Endometrium (tissue), 2 donors: ENCODE measurements at regions not wholly inside any gene's neighbourhood (a gene's known extent, or its start where the extent isn't known, plus 50 kb on each side); places are given as distances from the start of the nearest gene placed in this dataset.

Experiments
- FAIRE-seq: peaks from 2 replicates; lab custom pipeline; 2012; peaks lifted over from hg19 to GRCh38; lab: Jason Lieb, UNC
- donor health status: control.
- donor health status: control.

DNA sequence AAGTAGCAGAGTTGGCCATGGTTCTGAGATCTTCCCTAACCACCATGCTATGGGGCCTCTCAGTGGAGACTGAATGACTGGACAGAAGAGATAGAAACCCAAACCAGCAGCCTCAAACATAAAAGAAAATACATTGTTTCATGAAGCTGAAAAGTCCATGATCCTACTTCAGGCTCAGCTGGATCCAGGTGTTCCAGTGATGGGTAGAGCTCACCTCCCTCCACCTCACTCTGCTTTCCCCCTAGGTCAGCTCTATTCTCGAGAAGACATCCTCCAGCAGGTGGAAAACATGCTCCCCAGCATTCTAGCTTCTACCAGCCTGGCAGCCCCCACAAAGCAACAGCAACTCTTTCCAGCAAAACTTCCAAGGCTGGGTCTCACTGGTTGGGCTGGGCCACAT, 132.1 kb downstream of the OAT start:
- no peak for FAIRE-seq

DNA sequence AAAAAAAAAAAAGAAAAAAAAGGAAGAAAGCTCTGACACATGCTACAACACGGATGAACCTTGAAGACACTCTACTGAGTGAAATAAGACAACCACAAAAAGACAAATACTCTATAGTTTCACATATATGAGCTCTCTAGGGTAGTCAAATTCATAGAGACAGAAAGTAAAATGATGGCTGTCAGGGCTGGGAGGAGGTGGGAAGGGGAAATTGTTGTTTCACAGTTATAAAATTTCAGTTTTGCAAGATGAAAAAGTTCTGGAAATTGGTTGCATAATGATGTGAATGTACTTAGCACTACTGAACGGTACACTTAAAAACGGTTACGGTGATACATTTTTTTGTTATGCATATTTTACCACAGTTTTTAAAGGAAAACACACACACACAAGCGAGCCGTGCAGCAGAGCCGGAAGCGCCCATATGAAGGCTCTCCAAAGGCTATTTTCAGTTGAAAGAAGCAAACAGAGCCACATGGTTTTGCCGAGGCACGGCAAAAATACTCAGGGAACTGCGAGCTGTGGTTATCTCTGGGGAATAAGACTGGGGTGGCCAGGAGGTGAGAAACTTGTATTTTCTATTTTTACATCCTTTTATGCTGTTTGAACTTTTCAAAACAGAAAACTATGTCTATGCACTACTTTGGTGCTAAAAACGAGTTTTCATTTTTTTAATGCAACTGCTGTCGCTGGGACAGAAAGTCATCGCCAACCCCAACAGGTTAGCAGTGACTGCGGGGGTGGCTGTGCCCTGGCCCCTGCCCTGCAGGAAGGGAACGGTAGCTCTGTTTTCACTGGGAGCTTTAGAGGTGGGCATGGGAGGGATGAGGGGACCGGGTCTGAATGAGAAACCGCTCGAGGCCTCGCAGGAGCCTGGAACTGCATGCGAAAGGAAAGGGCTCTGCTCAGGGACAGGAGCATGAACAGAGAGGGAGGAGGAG, 132.9 kb downstream of the OAT start:
- no peak for FAIRE-seq

DNA sequence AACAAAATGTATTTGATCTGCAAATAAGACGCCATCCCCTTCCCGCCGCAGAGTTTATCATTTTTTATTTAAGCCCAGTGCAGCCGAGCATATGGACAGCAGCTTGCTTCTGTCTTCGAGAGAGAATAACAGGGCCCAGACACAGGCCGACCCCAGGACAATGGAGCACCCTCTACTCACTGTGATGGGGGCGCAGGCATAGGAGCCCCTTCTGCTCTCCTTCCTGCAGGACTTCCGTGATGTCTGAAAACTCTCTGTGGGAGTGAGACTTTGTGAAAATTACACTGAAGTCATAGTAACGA, 134.8 kb downstream of the OAT start:
- no peak for FAIRE-seq

DNA sequence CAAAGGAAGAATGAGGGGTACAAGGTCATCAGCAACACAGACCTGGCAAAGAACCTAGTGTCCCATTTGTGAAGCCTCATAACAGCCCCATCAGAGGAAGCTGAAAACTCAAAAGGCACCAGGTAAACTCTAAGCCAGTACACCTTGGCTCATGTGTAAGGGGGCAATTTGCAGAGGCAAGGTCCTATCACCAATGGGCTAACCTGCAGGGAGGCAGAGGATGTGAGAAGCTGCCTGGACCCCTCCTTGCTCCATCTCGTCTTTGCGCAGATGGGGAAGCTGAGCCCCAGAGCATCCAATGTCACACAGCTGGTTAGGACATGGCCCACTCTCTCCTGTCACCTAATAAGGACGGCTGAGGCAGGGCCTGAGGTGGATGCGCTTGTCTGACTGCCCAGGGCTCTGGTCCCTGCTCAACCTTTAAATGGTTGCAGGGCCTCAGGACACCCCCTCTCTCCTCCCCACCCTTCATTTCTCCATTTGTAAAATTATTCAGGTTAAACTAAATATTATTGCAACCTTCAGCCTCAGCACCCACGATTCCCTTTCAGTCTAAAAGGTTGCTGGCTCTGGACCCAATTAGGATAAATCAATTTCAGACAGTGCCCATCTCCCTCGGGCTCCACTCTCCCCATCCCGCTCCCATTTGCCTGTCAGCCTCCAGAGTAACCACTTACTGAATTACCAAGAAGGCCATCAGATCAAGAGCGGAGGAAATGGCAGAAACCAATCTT, 135.3 kb downstream of the OAT start:
- FAIRE-seq = no peak

DNA sequence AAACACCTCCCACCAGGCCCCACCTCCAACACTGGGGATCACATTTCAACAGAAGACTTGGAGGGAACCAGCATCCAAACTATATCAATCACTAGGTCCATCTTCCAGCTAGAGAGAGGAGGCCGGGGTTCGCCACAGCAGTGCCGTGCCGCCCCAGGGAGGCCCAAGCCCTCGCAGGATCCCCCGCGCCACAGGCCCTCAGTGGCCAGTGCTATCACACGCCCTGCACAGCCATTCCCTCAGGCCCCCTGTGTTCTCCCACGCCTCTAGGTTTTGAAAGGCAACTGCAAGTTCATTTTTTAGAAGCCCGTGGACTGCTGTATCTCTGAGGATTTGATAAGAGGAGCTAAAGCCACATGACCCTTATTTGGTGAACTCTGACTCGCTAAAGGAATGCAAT, 136.4 kb downstream of the OAT start:
- FAIRE-seq = no peak

DNA sequence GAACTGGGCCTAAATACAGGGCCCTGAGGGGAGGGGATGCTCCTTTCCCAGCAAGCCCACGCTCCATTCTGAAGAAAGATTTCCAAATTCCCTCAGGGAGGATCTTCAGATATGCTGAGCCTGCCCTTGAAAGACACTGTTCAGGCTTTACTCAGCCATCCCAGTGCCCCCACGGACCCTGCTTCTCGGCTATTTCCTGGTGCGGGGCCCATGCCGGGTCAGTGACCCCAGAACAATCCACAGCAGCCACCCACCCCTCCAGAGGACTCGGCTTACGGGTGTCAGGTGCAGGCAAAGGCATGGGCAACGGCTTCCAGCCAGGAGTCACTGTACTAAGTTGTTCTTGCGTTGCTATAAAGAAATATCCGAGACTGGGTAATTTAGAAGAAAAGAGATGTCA, 137.1 kb downstream of the OAT start:
- no peak for FAIRE-seq

DNA sequence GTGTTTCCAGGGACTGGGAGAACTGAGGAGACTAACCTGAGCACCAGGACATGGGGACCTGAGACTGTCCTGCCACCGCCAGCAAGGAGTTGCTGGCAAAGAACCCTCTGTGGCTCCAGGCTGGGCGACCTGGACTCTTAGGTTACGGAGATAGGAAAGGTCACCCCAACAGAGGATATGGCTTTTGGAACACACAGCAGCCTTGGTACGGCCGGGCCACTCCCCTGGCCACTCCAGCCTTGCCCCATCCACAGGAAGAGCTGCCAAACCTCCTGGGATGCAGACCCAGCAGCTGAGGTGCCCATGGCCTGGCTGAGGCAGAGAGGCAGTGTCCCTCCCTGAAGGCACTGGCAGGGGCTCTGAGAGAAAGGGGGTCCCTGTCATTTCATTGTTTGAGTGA, 137.8 kb downstream of the OAT start:
- no peak for FAIRE-seq

DNA sequence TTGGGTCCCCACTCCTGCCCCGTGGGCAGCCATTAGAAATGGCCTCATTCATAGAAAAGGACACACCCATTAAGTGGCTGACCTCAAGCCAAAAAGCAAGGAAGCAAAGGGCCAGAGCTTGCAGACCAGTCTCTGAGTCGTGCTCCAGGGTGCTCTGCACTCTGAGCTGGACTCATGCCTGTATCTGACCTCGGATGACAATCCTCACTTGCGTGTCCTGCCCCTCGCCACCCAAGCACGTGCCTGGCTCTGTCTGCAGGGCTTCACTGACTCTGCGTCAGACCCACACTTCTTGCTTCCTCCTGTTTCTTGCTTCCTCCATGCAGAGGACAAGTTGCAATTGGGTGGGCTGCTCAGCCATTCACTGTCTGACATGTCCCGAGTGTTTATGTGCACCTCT, 138.8 kb downstream of the OAT start:
- no peak for FAIRE-seq

DNA sequence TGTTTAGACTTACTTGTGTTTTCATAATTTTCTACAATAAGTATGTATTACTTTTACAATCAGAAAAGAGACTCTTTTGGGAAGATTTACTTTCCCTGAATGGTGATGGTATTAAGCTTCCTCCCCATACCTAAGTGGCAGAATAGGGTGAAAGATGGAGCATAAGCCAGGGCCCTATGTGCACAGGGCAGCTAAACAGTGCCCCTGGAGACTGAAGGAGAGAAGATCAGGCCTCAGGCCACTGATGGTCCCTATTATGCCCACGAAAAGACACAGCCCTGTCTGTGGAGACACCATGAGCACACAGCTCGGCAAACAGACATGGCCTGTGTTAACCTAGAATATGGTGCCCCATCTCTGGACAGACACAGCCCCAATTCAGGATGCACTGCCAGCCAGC, 139.4 kb downstream of the OAT start:
- no peak for FAIRE-seq

DNA sequence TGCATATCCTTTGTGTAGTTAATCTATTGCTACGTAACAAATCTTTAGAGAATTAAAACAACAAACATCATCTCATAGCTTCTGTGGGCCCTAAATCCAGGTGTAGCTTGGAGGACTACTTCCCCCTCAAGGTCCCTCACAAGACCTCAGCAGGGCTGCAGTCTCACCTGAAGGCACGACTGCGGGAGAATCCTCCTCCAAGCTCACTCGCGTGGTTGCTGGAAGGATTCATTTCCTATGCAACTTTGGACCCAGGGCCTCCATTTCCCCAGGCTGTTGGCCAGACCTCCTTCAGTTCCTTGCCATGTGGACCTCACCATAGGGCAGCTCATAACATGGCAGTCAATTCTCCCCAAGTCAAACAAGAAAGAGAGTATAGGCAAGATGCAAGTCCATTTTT, 140.4 kb downstream of the OAT start:
- no peak for FAIRE-seq

DNA sequence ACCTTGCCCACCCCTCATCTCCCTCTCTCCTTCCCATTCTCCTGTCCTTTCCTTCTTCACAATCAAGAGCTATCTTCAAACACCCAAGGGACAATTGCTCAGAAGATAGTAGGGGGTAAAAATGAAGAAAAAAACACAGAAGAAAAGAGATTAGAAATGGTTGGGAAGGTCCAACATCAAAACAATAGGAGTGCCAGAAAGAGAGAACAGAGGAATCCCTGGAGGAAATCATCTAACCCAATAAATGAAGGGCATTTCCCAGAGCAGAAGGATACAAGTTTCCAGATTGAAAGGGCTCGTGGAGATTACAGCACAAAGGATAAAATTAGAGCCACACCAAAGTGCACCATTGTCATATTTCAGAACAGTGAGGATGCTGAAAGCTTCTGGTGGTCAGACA, 145.6 kb downstream of the OAT start:
- FAIRE-seq = no peak

DNA sequence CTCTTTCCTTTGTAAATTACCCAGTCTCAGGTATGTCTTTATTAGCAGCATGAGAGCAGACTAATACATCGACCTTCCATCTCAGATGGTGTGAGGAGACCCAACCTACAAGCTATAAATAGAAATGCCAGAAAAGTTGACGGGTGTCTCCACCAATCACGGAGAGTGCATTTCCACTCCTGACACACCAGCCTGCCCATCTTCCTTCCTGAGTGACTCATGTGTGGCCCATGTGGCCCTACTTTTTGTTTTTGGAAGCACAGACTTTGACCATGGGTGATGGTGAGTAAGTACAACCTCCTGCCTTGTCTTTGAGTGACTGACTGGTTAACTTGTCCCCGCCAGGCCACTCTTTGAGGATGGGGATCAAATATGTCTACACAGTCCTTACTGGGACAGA, 147.0 kb downstream of the OAT start:
- FAIRE-seq = no peak

DNA sequence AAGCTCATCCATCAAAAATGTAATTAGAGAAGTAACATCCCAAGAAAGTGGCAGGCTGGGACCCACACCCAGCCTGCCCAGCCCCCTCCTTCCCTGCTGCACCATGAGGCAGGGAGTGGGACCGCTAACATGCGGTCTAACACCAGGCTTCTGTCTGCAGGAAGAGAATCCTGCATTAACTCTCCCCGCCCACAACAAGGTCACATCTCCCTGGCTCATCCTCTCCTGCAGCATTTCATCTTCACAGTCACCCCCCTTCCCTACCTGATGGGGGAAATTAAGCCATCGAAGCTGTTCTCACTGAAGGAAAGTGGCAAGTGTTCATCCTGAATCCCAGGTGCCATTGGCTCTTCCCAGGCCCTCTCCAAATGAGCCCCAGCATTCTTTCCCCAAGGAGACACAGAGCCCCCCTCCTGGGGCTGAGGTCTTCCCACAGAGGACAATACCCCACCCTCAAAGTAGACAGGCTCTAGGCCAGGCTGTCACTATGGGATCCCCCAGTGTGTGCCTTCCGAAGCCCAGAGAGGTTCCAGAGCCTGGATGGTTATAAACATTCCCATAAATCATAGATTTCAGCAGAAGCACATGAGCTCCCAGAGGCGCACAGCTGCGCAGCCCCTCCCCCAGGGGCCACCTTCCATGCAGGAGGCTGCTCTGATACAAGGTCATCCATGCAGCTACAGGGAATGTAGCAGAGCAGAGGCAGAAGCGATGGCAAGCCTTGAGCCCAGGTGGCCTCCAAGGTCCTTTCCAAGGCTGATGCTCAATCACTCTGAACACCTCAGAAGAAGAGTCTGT, 148.0 kb downstream of the OAT start:
- FAIRE-seq = no peak

DNA sequence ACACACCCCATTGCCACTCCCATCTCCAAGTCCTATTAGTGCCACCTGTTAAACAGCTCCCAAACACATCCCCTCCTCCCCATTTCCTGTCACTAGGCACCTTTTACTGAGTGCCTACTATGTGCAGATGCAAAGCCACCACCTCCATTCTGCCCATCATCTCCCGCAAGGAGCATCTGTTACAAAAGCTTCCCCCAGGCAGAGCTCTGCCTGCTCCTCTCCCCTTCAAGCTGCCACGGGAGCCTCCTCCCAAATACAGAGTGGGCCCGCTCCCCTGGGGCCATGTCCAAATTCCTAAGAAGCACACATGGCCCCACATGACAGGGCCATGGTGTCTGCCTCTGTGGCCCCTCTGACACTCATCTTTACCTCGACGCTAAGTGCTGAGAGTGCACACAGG, 149.7 kb downstream of the OAT start:
- FAIRE-seq = no peak

DNA sequence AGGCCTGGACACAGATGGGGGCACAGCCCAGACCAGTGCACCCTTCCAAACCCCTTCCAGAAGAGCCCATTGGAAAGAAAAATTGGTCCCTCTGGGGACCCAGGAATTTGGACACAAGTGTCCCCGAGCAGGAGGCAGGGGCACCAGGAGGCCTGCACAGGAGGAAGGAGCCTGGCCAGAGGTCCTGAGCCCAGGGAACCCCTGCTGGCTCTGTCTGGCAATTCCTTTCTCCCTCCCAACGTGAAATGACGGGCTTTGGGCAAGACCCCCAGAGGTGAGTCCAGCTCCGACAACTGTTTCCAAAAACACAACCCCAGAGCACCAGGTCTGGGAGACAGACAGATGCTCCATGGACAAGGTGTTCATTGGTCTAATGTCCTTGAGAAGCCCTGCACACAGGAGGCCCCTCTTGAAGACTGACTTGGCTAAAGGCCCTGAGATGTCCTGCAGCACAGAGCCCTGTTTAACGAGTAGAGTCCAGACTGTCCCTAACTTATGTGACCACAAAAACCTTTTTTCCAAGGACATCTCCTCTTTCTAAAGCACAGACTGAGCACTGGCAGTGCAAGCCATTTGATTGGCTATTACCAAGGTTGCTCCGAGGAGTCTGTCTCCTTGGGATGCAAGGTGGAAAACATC, 150.7 kb downstream of the OAT start:
- no peak for FAIRE-seq

DNA sequence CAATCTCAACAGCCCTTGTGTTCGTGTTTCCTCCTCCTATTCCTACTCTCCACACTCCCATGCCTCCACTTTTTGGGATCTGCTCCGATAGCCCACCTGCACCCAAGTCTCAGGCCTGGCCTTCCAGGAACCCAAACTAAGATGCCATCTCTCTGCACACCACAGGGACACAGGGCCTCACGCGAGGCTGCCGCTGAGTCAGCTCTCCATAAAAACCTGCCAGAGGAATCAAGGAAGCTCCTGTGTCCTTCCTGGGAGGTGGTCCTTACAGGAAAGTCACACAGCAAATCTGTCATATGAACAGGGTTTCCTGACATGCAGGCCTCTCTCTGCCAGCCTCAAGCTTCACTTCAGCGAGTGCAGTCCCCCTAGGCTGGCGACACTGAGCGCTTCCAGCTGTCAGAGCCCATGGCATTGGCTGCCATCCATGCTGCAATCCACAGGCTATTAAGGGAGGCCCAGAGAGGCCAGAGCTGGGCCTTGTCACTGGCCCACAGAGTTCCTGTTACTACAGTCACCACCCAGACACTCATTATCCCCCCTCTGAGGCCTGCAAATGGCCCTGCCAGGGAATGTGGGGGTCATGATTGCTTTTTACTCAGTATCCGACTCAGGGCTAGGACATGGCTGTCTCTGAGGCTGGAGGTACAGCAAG, 151.4 kb downstream of the OAT start:
- FAIRE-seq = no peak

DNA sequence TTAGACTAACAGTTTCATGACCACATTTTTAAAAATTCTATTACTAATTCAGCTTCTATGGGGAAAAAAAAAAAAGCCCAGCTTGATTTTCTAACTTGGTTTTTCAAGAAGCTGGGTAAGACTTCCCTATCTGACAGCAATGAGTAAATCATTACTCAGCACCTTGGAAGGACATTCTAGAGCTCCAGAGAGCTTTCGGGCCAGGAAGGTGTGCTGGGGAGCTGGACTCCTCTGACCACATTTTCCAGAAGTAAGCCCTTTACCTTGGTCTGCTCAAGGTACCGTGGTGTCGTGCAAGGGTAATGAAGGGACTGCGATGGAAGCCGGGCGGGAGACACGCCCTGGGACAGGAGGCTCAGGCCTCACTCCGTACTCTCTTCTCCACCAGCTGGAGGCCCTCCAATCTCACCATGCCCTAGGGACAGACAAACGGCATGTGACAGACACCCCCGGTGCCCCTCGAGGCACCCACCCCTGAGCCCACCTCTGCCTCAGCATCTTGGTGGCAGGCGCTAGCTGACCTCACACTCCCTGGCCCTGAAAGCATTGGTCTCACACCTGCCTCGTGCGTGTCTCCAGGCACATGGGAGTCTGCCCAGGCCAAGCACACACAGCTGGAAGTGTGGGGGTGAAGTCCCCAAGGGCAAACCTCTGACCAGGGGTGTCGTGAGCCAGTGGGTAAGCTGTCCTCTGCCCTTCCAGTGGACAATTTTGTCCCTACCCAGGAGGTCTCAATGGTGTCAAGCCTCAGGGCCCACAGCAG, 152.1 kb downstream of the OAT start:
- no peak for FAIRE-seq

DNA sequence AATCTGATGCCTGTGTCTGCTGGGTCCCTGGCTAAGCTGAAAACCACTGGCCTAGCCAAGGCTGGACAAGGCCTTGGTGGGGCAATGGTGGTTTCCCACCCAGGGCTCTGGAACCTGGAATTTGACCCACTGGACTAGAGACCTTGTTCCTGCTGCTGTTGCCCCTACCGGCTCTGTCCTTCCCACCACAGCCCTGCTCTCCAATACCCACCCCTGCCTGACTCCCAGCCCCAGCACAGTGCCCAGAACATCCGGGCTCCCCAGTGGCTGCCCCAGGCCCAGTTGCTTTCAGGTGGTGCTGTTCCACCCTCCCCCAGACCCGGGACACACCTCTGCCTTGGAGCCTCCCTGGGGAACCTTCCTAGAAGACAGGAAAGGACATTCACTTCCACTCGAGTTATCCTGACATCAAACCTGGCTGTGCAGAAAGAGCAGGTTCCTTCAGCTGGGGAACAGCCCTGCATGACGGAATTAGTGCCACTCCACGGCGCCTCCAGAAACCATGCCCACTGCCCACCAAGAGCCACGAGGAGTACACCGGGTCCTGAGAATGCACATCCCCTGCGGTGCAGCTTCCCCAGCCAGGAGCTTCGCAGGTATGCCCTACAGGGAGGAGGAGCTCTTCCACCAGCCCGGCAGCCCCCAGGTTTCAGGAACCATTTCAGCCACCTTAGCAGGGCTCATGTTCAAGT, 152.8 kb downstream of the OAT start:
- FAIRE-seq = no peak

DNA sequence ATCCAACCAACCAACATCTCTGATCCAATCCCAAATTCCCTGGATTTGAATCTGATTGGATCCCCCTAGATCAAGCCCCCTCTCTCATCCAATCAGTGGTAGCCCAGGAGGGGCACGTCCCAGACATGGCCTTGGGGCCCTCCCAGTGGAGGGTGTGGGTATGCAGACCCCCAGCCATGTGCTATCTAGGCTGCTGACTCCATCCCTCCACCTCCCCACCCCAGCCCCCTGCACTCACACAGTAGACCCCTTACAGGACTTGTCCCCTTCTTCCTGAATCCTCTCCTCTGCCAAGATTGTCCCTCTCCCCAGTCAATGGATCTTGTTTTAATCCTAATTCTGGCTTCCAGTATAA, 153.4 kb downstream of the OAT start:
- FAIRE-seq = no peak

DNA sequence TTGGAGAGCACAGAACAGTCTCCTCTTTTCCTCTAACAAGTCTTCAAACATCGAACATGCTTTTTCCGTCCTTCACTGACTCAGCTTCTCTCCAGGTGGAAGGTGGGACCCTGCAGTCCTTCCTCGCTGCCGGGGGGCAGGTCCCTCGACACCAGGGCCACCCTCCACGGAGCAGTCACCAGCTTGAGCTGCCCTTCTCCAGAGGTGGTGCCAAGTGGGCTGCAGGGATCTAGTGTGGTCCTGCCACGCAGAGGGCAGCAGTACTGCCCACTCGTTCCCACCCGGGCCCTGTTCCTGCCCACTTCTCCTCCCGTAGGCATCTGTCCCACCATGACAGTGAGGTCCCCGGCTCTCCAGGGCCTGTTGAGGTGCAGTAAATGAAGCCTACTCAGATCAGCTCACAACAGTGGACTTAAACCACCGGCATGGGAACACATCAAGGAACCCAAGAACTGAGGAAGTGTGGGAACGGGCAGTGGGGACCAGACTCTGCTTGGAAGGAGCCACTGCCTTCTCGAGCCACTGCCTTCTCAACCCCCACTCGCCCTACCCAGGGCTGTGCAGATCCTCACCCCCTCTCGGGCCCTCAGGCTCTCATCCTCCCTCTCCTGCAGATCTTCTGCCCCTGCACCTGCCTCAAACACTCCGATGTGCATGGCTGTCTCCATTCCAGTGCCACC, 153.9 kb downstream of the OAT start:
- no peak for FAIRE-seq
